Mesodermal cell (in vitro differentiated cells): ENCODE measurements at regions not wholly inside any gene's neighbourhood (a gene's known extent, or its start where the extent isn't known, plus 50 kb on each side); places are given as distances from the start of the nearest gene placed in this dataset.
"Not testable (repeated sequence)": the region's sequence is repeated elsewhere in the genome, so short reads cannot be mapped to it uniquely, and the experiment has no call there.

ENCODE experiments used
- H3K27ac ChIP-seq: 2 replicates; pipeline ENCODE4 v1.7.0; 2013; ENCODE audit warnings: mild to moderate bottlenecking, low read depth, low read length, moderate library complexity; ENCODE audit not compliant: severe bottlenecking
- H3K36me3 ChIP-seq: 2 replicates; pipeline ENCODE4 v1.7.1; 2013; ENCODE audit warnings: mild to moderate bottlenecking, low read length, moderate library complexity; ENCODE audit not compliant: control insufficient read depth, insufficient read depth
- H3K4me1 ChIP-seq: one replicate; pipeline ENCODE4 v1.7.1; 2013; ENCODE audit warnings: mild to moderate bottlenecking, low read length; ENCODE audit not compliant: insufficient read depth, control insufficient read depth, poor library complexity, severe bottlenecking
- H3K4me3 ChIP-seq: 2 replicates; pipeline ENCODE4 v1.7.0; 2013; ENCODE audit warnings: low read length, control low read depth, mild to moderate bottlenecking; ENCODE audit not compliant: insufficient read depth, poor library complexity, severe bottlenecking; ENCODE audit errors: extremely low read depth
- H3K9me3 ChIP-seq: 2 replicates; pipeline ENCODE4 v1.7.1; 2013; ENCODE audit warnings: mild to moderate bottlenecking, low read length, moderate library complexity; ENCODE audit not compliant: control insufficient read depth
- WGBS, 2 experiments: methylation state at CpG; one replicate each; pipeline ENCODE4 v1.1.5; 2013; ENCODE audit warnings: missing lambda C conversion rate in 2 of 2; ENCODE audit not compliant: insufficient coverage in 2 of 2; 5-methylcytosine and 5-hydroxymethylcytosine counted together

- no peaks in the 10 kb centered on the region for H3K9me3 ChIP-seq
- no peaks in the 10 kb centered on the region for H3K4me1 ChIP-seq
- H3K4me3 ChIP-seq: no peak overlapping the region
- no peak overlapping the region for H3K27ac ChIP-seq
- no peaks in the 10 kb centered on the region for H3K36me3 ChIP-seq
- 83% methylated on average over 1 of the region's 4 CpGs; no CpG with 5 or more reads in 1 of the 2 experiments for WGBS, 2 experiments
Observed at GRCh38 chr21:15466329-15466728, 263.5 kb upstream of the USP25 start.

GRCh38 chr21:15468368-15468767 is 261.4 kb upstream of the USP25 start:
- no peaks in the 10 kb centered on the region for H3K9me3 ChIP-seq
- no peak overlapping the region for H3K27ac ChIP-seq
- WGBS, 2 experiments: 100% methylated on average over 1 of the region's 2 CpGs; no CpG with 5 or more reads in 1 of the 2 experiments
- no peak overlapping the region for H3K4me3 ChIP-seq
- no peaks in the 10 kb centered on the region for H3K36me3 ChIP-seq
- H3K4me1 ChIP-seq: no peaks in the 10 kb centered on the region

DNA sequence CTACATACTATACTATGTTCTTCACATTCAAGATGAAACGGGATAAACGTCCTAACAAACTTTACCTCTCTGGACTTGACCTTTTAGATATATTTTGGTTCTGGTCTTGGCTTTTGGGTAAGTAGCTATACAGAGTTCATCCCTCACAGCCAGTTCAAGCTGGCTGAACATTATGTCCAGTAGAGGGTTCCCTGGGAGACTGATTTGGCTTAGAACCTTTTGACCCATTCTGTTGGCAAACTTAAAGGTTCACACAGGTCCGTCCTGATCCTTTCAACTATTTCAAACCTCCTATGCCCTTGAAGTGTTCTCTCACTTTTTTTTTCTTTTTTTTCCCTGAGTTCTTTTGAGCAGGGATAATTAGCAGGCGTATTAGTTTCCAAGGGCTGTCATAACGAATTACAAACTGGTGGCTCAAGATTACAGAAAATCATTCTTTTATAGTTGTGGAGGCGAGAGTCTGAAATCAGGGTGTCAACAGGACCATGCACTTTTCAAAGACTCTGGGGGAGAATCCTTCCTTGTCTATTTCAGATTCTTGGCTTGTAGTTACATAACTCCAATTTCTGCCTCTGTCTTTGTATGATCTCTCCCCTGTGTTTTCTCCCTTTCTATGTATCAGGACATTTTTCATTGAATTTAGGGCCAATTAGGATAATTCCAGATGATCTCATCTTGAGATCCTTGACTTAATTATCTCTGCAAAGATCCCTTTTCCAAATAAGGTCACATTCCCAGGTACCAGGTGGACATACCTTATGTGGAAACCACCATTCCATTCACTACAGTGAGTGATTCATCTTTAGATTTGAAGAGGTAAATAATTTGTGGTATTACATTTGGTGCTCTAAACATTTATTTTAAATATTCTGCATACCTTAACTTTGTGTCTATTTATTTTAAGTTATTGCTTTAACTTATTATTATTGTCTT is 257.4 kb upstream of the USP25 start:
- Histone ChIP-seq H3K4me1 (no peaks in the 10 kb centered on the region), H3K27ac (no peak overlapping the region), H3K4me3 (no peak overlapping the region), H3K36me3 (no peaks in the 10 kb centered on the region), H3K9me3 (no peaks in the 10 kb centered on the region)
- 88 to 97% methylated on average over 3 to 4 of the region's 6 CpGs for WGBS, 2 experiments

DNA sequence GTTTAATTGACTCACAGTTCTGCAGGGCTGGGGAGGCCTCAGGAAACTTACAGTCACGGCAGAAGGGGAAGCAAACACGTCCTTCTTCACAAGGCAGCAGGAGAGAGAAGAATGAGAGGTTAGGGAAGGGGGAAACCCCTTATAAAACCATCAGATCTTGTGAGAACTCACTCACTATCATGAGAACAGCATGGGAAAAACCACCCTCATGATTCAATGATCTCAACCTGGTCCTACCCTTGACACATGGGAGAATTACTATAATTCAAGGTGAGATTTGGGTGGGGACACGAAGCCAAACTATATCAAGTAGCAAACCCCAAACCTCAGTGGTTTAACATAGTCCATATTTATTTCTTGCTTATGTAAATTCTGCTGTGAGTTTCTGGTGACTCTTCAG is 252.0 kb upstream of the USP25 start:
- 80% methylated on average over 1 of the region's 3 CpGs; no CpG with 5 or more reads in 1 of the 2 experiments for WGBS, 2 experiments
- not testable (repeated sequence) for H3K36me3 ChIP-seq, H3K4me3 ChIP-seq, H3K27ac ChIP-seq, H3K9me3 ChIP-seq, H3K4me1 ChIP-seq

- H3K36me3 ChIP-seq: no peaks in the 10 kb centered on the region
- H3K4me3 ChIP-seq: no peak overlapping the region
- no peak overlapping the region for H3K27ac ChIP-seq
- WGBS, 2 experiments: 80 to 93% methylated on average over 6 of the region's 6 CpGs
- no peaks in the 10 kb centered on the region for H3K9me3 ChIP-seq
- H3K4me1 ChIP-seq: no peaks in the 10 kb centered on the region
Observed at GRCh38 chr21:15480160-15480559, 249.6 kb upstream of the USP25 start.

DNA sequence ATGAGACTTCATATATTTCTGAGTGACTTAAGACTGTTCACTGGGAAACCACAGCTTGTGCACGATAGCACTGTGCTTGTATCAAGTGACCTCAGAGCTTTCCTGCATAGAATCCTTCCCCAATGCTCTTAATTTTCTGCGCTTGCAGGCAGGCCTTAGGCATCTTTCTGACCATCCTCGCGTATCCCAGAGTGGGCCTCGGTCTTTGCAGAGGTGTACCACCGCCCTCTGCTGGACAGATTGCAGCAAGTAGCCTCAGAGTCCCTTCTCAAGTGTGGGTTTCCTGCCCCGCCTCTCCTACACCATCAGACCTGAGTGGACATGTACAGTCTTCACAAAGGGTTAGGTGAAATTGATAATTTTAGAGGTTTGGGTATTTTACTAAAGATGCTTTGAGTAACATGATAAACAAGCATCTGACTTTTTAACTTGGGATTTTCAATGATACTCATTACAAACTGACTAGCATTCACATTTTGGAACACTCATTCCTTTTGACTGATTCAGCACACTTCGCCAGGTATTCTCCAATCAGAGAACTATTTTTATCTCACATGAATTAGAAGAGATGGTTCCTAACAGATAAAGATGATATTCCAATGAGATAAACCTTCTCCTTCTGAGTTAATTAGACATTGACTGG is 246.5 kb upstream of the USP25 start:
- 5 to 10% methylated on average over 6 of the region's 8 CpGs for WGBS, 2 experiments
- Histone ChIP-seq H3K36me3 (no peaks in the 10 kb centered on the region), H3K4me1 (no peaks in the 10 kb centered on the region), H3K4me3 (no peak overlapping the region), H3K9me3 (no peaks in the 10 kb centered on the region), H3K27ac (no peak overlapping the region)

DNA sequence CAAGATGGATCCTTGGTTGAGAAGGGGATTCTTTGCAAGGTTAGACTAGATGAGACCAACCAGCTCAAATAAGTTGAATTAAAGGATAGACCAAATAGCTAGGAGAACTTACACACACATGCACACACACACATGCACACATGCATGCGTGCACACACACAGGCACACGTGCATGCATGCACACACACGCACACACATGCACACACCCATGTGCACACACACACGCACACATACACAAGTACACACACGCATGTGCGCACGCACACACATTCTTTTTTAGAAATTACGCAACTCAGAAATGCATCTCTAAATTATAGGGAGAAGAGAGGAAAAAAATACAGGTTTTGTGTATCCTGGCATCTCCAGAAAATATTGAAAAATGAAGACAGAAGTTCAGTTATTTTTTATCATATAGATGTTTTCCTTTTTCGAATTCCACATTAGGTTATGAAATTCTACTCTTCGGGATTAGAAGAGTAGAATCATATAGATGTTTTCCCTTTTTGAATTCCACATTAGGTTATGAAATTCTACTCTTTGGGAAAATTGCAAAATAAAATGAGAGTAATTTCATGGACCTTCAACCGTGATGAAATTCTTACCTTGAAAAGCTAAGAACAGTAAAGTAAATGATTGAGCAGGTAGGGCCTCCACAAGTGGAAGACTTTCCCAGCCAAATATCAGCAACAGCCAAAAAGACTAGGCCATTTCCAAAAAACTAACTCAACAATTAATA is 243.2 kb upstream of the USP25 start:
- 93 to 100% methylated on average over 1 to 3 of the region's 11 CpGs for WGBS, 2 experiments
- H3K36me3 ChIP-seq: no peaks in the 10 kb centered on the region

GRCh38 chr21:15487196-15487550 is 242.6 kb upstream of the USP25 start:
- H3K27ac ChIP-seq: no peak overlapping the region
- no peaks in the 10 kb centered on the region for H3K36me3 ChIP-seq
- 80% methylated on average over 1 of the region's 3 CpGs; no CpG with 5 or more reads in 1 of the 2 experiments for WGBS, 2 experiments
- H3K9me3 ChIP-seq: no peaks in the 10 kb centered on the region
- no peaks in the 10 kb centered on the region for H3K4me1 ChIP-seq
- no peak overlapping the region for H3K4me3 ChIP-seq

More for the DNA sequence above, 243.2 kb upstream of the USP25 start:
- Histone ChIP-seq H3K4me1 (no peaks in the 10 kb centered on the region), H3K27ac (no peak overlapping the region), H3K9me3 (no peaks in the 10 kb centered on the region), H3K4me3 (no peak overlapping the region)

DNA sequence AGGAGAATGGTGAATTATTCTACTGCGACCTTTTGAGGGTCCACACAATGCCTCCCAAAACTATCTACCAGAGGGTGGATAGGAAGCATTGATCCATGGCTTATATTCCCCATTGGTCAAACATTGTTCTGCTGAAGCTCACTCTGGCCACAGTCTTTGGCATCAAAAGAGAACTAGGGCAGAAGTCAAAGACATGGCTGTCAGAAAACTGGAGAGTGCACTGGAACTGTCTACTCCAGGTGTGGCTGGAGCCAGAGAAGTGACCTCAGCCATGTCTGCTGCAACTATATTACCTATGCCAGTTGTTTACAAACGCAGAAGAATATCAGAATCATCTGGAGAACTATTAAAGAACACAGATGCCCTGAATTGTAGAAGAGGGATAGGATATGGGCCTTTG is 238.7 kb upstream of the USP25 start:
- no peaks in the 10 kb centered on the region for H3K4me1 ChIP-seq
- WGBS, 2 experiments: no CpG with 5 or more reads among the region's 2 CpGs
- no peaks in the 10 kb centered on the region for H3K36me3 ChIP-seq
- H3K9me3 ChIP-seq: no peaks in the 10 kb centered on the region
- no peak overlapping the region for H3K4me3 ChIP-seq
- no peak overlapping the region for H3K27ac ChIP-seq

- no peaks in the 10 kb centered on the region for H3K36me3 ChIP-seq
- H3K4me3 ChIP-seq: no peak overlapping the region
- H3K9me3 ChIP-seq: no peaks in the 10 kb centered on the region
- no peaks in the 10 kb centered on the region for H3K4me1 ChIP-seq
- 100% methylated on average over 2 of the region's 3 CpGs; no CpG with 5 or more reads in 1 of the 2 experiments for WGBS, 2 experiments
- H3K27ac ChIP-seq: no peak overlapping the region
Observed at GRCh38 chr21:15493646-15494045, 236.1 kb upstream of the USP25 start.
